ENCODE measurements at regions not wholly inside any gene's neighbourhood (a gene's known extent, or its start where the extent isn't known, plus 50 kb on each side); places are given as distances from the start of the nearest gene placed in this dataset.

GRCh38 chr7:46571996-46572395 is 650.9 kb upstream of the IGFBP3 start:
- intact Hi-C loops (cut with DNase I) = no loop called here
- H3K36me3 ChIP-seq (ENCODE audit: control insufficient read depth in 2 of 3, insufficient read depth in 3 of 3, low read length in 3 of 3) = no peaks in the 10 kb centered on the region
- H3K27me3 ChIP-seq (ENCODE audit: control insufficient read depth, insufficient read depth, low read length) = no peaks in the 10 kb centered on the region
- FAIRE-seq (no peak), DNase-seq (no peak)
- H3K4me3 ChIP-seq (ENCODE audit: low read length in 3 of 3) = no peak overlapping the region
- H3K9ac ChIP-seq (ENCODE audit: low read length in 3 of 3) = no peak overlapping the region
- H3K27ac ChIP-seq (ENCODE audit: low read depth in 2 of 2, low read length in 2 of 2) = no peak overlapping the region
- TF ChIP-seq CTCF (IDR thresholded peaks at IDR 0.05; ENCODE audit: borderline replicate concordance, extremely low read depth, insufficient read depth) = no peak
- peaks cover 0 to 5% (median 0%) of the 10 kb centered on the region in 3 donors for H3K4me1 ChIP-seq (ENCODE audit: control insufficient read depth in 2 of 3, insufficient read depth in 2 of 3, low read depth in 1 of 3, low read length in 3 of 3)
- no peaks in the 10 kb centered on the region for H3K9me3 ChIP-seq (ENCODE audit: control insufficient read depth in 2 of 3, insufficient read depth in 1 of 3, low read length in 3 of 3)

DNA sequence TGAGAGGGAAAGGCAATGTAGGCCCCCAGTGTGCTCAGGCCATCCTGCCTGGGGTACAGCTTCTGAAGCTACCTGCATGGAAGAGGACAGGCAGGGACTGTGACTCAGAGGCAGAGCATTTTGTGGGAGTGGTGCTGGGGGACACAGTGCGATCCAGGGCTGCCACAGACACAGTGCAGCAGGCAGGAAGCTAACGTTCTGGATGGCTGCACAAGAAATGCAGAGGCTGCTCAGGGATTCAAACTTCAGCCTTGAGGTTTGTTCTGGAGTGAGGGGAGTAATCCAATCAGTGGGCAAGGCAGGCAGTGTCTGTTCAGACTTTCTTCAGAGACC is 648.0 kb upstream of the IGFBP3 start:
- Histone ChIP-seq H3K27me3 (ENCODE audit: control insufficient read depth, insufficient read depth, low read length) (no peaks in the 10 kb centered on the region), H3K9ac (ENCODE audit: low read length in 3 of 3) (no peak overlapping the region), H3K27ac (ENCODE audit: low read depth in 2 of 2, low read length in 2 of 2) (no peak overlapping the region), H3K4me3 (ENCODE audit: low read length in 3 of 3) (no peak overlapping the region), H3K9me3 (ENCODE audit: control insufficient read depth in 2 of 3, insufficient read depth in 1 of 3, low read length in 3 of 3) (no peaks in the 10 kb centered on the region), H3K36me3 (ENCODE audit: control insufficient read depth in 2 of 3, insufficient read depth in 3 of 3, low read length in 3 of 3) (no peaks in the 10 kb centered on the region), H3K4me1 (ENCODE audit: control insufficient read depth in 2 of 3, insufficient read depth in 2 of 3, low read depth in 1 of 3, low read length in 3 of 3) (peaks cover 0 to 5% (median 0%) of the 10 kb centered on the region in 3 donors)
- DNase-seq (peak; percentile 66 to 83 (median 75)), FAIRE-seq (no peak)
- intact Hi-C loops (cut with DNase I) = no loop called here
- no peak for TF ChIP-seq CTCF (IDR thresholded peaks at IDR 0.05; ENCODE audit: borderline replicate concordance, extremely low read depth, insufficient read depth)

- no peak for TF ChIP-seq CTCF (IDR thresholded peaks at IDR 0.05; ENCODE audit: borderline replicate concordance, extremely low read depth, insufficient read depth)
- Histone ChIP-seq H3K27ac (ENCODE audit: low read depth in 2 of 2, low read length in 2 of 2) (no peak overlapping the region), H3K27me3 (ENCODE audit: control insufficient read depth, insufficient read depth, low read length) (no peaks in the 10 kb centered on the region), H3K9ac (ENCODE audit: low read length in 3 of 3) (no peak overlapping the region), H3K9me3 (ENCODE audit: control insufficient read depth in 2 of 3, insufficient read depth in 1 of 3, low read length in 3 of 3) (no peaks in the 10 kb centered on the region), H3K4me1 (ENCODE audit: control insufficient read depth in 2 of 3, insufficient read depth in 2 of 3, low read depth in 1 of 3, low read length in 3 of 3) (peaks cover 0 to 5% (median 0%) of the 10 kb centered on the region in 3 donors), H3K36me3 (ENCODE audit: control insufficient read depth in 2 of 3, insufficient read depth in 3 of 3, low read length in 3 of 3) (no peaks in the 10 kb centered on the region), H3K4me3 (ENCODE audit: low read length in 3 of 3) (no peak overlapping the region)
- DNase-seq (no peak), FAIRE-seq (no peak)
- intact Hi-C loops (cut with DNase I) = no loop called here
Observed at GRCh38 chr7:46568420-46569132, 647.5 kb upstream of the IGFBP3 start.

DNA sequence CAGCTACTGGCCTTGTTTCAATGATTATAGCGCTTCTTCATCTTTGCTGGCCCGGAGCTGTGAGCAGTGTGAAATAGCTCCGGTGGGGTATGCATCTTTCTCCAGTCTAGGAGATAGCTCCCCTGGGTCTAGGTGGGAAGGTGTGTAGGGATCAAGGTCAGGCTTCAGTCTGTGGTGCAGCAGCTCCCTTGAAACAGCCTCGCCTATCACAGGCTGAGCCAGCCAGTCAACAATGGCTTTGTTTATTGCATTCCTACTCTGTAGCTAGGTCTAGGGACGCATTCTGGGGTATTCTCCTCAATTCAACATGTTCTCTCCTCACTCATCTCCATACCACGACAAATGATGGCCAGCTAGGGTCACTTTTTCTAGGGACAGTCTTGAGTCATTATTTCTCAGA is 646.8 kb upstream of the IGFBP3 start:
- H3K27ac ChIP-seq (ENCODE audit: low read depth in 2 of 2, low read length in 2 of 2) = no peak overlapping the region
- H3K4me3 ChIP-seq (ENCODE audit: low read length in 3 of 3) = no peak overlapping the region
- TF ChIP-seq CTCF (IDR thresholded peaks at IDR 0.05; ENCODE audit: borderline replicate concordance, extremely low read depth, insufficient read depth) = no peak
- no peaks in the 10 kb centered on the region for H3K36me3 ChIP-seq (ENCODE audit: control insufficient read depth in 2 of 3, insufficient read depth in 3 of 3, low read length in 3 of 3)
- intact Hi-C loops (cut with DNase I) = no loop called here
- DNase-seq = no peak
- no peak overlapping the region for H3K9ac ChIP-seq (ENCODE audit: low read length in 3 of 3)
- peaks cover 0 to 5% (median 0%) of the 10 kb centered on the region in 3 donors for H3K4me1 ChIP-seq (ENCODE audit: control insufficient read depth in 2 of 3, insufficient read depth in 2 of 3, low read depth in 1 of 3, low read length in 3 of 3)
- no peak for FAIRE-seq
- H3K27me3 ChIP-seq (ENCODE audit: control insufficient read depth, insufficient read depth, low read length) = no peaks in the 10 kb centered on the region
- no peaks in the 10 kb centered on the region for H3K9me3 ChIP-seq (ENCODE audit: control insufficient read depth in 2 of 3, insufficient read depth in 1 of 3, low read length in 3 of 3)
